CD14-positive monocyte (primary cell): ENCODE measurements at regions not wholly inside any gene's neighbourhood (a gene's known extent, or its start where the extent isn't known, plus 50 kb on each side); places are given as distances from the start of the nearest gene placed in this dataset.
A peak's percentile ranks its signal among the peaks of the same experiment; 100 is the strongest.

ENCODE experiments used
- DNase-seq, 3 donors: peaks; one replicate each; pipeline ENCODE4 v3.0.0-alpha.2; 2011 to 2022
- H2AFZ ChIP-seq: 2 replicates; pipeline ENCODE4 v1.6.0; 2012; ENCODE audit warnings: mild to moderate bottlenecking, low read depth, low read length, inconsistent platforms; ENCODE audit not compliant: insufficient read depth, poor library complexity, severe bottlenecking
- H3K27ac ChIP-seq, 2 donors: 1 replicate in 1 of 2; 2 replicates in 1 of 2; pipeline ENCODE4 v1.5.1; 2012 to 2013; ENCODE audit warnings: low read length in 2 of 2, control low read depth in 1 of 2, inconsistent platforms in 1 of 2, low read depth in 1 of 2, mild to moderate bottlenecking in 1 of 2
- H3K27me3 ChIP-seq, 2 donors: one replicate each; pipeline versions ENCODE4 v1.6.0 to v1.6.1; 2011 to 2013; ENCODE audit warnings: low read length in 2 of 2; ENCODE audit not compliant: control insufficient read depth in 2 of 2, insufficient read depth in 2 of 2
- H3K36me3 ChIP-seq, 2 donors: replicated peaks in 1 of 2; 1 replicate in 1 of 2; 2 replicates in 1 of 2; pipeline versions ENCODE4 v1.5.1 to v1.6.1; 2012 to 2013; ENCODE audit warnings: low read length in 2 of 2, control low read depth in 1 of 2, inconsistent platforms in 1 of 2, mild to moderate bottlenecking in 1 of 2; ENCODE audit not compliant: insufficient read depth in 2 of 2, control insufficient read depth in 1 of 2
- H3K4me1 ChIP-seq, 2 donors: 1 replicate in 1 of 2; 2 replicates in 1 of 2; pipeline versions ENCODE4 v1.5.1 to v1.6.1; 2012 to 2013; ENCODE audit warnings: low read length in 2 of 2, control low read depth in 1 of 2, inconsistent platforms in 1 of 2, mild to moderate bottlenecking in 1 of 2, moderate library complexity in 1 of 2; ENCODE audit not compliant: insufficient read depth in 2 of 2, control insufficient read depth in 1 of 2
- H3K4me2 ChIP-seq: replicated peaks from 2 replicates; pipeline ENCODE3; 2012; ENCODE audit warnings: low read length, moderate library complexity, mild to moderate bottlenecking; ENCODE audit not compliant: poor library complexity, severe bottlenecking; ENCODE audit errors: extremely low read depth
- H3K4me3 ChIP-seq, 3 experiments: fragments of 200-600 bp in 1 of 3; sonication (generic) in 1 of 3; replicated peaks in 1 of 3; 1 replicate in 2 of 3; 2 replicates in 1 of 3; pipeline ENCODE4 v1.5.1; 2011 to 2013; ENCODE audit warnings: low read length in 3 of 3, mild to moderate bottlenecking in 3 of 3, control low read depth in 2 of 3, low read depth in 2 of 3, inconsistent platforms in 1 of 3, moderate library complexity in 1 of 3
- H3K79me2 ChIP-seq: 2 replicates; pipeline ENCODE4 v1.6.0; 2012; ENCODE audit warnings: mild to moderate bottlenecking, control low read depth, inconsistent platforms, low read length, moderate library complexity; ENCODE audit not compliant: insufficient read depth
- H3K9ac ChIP-seq: 2 replicates; pipeline ENCODE4 v1.6.0; 2017; ENCODE audit warnings: low read length, mild to moderate bottlenecking; ENCODE audit not compliant: insufficient read depth, poor library complexity, severe bottlenecking
- H3K9me3 ChIP-seq, 2 donors: replicated peaks in 1 of 2; 1 replicate in 1 of 2; 2 replicates in 1 of 2; pipeline versions ENCODE4 v1.5.1 to v1.6.1; 2012 to 2013; ENCODE audit warnings: low read length in 2 of 2, control low read depth in 1 of 2; ENCODE audit not compliant: control insufficient read depth in 1 of 2, insufficient read depth in 1 of 2
- H4K20me1 ChIP-seq: 2 replicates; pipeline ENCODE4 v1.6.0; 2012; ENCODE audit warnings: mild to moderate bottlenecking, low read length, control low read depth, moderate library complexity; ENCODE audit not compliant: insufficient read depth
- H3K27ac Mint-ChIP-seq, 7 donors: one replicate each; pipeline ENCODE4 v1.8.0; 2020; ENCODE audit warnings: mild to moderate bottlenecking in 7 of 7, mixed read lengths in 7 of 7, moderate library complexity in 6 of 7, inconsistent platforms in 2 of 7
- H3K27me3 Mint-ChIP-seq, 3 donors: one replicate each; pipeline ENCODE4 v1.8.0; 2021 to 2022; ENCODE audit warnings: low read depth in 3 of 3, mild to moderate bottlenecking in 3 of 3, mixed read lengths in 3 of 3, moderate library complexity in 3 of 3, inconsistent platforms in 1 of 3
- H3K36me3 Mint-ChIP-seq, 2 donors: one replicate each; pipeline ENCODE4 v1.8.0; 2020; ENCODE audit warnings: mixed read lengths in 2 of 2, inconsistent platforms in 1 of 2, mild to moderate bottlenecking in 1 of 2
- H3K4me1 Mint-ChIP-seq: one replicate; pipeline ENCODE4 v1.8.0; 2020; ENCODE audit warnings: mild to moderate bottlenecking, mixed read lengths
- H3K4me3 Mint-ChIP-seq, 2 donors: one replicate each; pipeline ENCODE4 v1.8.0; 2020; ENCODE audit warnings: mild to moderate bottlenecking in 2 of 2, mixed read lengths in 2 of 2, moderate library complexity in 1 of 2
- H3K9me3 Mint-ChIP-seq, 7 donors: one replicate each; pipeline ENCODE4 v1.8.0; 2020 to 2022; ENCODE audit warnings: mixed read lengths in 7 of 7, mild to moderate bottlenecking in 6 of 7, moderate library complexity in 6 of 7, inconsistent platforms in 2 of 7
- CTCF ChIP-seq: fragments of 200-600 bp; IDR thresholded peaks from one replicate; pipeline ENCODE4 v1.8.0; 2022; ENCODE audit warnings: antibody characterized with exemption, mild to moderate bottlenecking
- WGBS: methylation state at CpG from one replicate; pipeline ENCODE4 v1.1.5; 2013; ENCODE audit warnings: missing lambda C conversion rate; ENCODE audit not compliant: insufficient coverage; 5-methylcytosine and 5-hydroxymethylcytosine counted together
- intact Hi-C, 2 donors: fragments of 100-400 bp; cut with micrococcal nuclease; formaldehyde crosslinking; loops; one replicate each; pipeline versions ENCODE4 v1.15.0 to v1.15.1; 2023

DNA sequence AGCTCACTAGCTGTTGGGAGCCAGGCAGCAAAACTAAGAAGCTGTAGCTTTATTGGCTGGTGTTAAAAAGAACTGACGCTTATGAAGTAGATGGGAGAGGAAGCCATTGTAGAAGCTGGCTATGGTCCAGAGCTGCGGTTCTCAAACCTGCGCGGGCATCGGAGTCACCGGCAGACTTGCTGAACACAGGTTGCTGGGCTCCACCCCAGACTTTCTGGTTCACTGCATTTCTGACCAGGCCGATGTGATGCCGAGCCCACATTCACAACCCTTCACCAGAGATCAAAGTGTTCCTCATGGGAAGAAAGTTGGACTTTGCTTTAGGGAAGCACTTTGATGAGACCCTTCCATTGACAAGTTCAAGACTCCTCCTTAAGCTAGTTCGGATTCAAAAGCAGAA is 231.6 kb downstream of the QKI start:
- Histone ChIP-seq H3K36me3 (no peaks in the 10 kb centered on the region), H3K27ac (no peak overlapping the region), H3K79me2 (no peaks in the 10 kb centered on the region), H3K9me3 (peaks cover 0 to 6% of the 10 kb centered on the region in 2 donors), H3K4me1 (no peaks in the 10 kb centered on the region), H3K4me2 (no peak overlapping the region), H2AFZ (no peak overlapping the region), H3K27me3 (no peaks in the 10 kb centered on the region), H4K20me1 (no peaks in the 10 kb centered on the region), H3K4me3 (no peak overlapping the region), H3K9ac (no peak overlapping the region)
- Mint-ChIP-seq H3K4me3 (no peak overlapping the region), H3K27ac (no peak overlapping the region), H3K4me1 (no peaks in the 10 kb centered on the region), H3K27me3 (peaks cover 7 to 23% (median 13%) of the 10 kb centered on the region in 3 donors), H3K9me3 (peaks cover 0 to 11% (median 4%) of the 10 kb centered on the region in 7 donors), H3K36me3 (no peaks in the 10 kb centered on the region)
- 80% methylated on average over 5 of the region's 9 CpGs for WGBS
- intact Hi-C loops, result no loop called here
- no peak for DNase-seq
- no peak for TF ChIP-seq CTCF

DNA sequence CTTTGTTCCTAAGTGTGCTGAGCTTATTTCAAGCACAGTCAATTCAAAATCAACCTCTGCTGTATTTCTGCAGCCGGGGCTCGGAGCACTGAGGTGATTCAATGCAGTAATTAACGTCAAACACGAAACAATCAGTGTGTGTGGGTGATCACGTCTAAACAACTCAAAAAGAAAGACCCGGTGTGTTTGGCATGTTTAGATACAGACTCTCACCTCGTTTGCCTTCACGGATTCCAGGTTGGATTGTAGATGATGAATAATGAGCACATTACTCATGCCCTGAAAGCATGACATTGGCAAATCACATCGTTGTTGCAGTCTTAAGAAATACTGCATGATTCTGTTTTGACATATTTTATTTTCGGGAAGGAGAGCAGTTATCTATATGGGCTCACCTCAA is 231.0 kb downstream of the QKI start:
- Mint-ChIP-seq H3K27ac (peak overlapping the region in 1 of 7 donors; percentile 50), H3K27me3 (peaks cover 10 to 27% (median 11%) of the 10 kb centered on the region in 3 donors), H3K36me3 (no peaks in the 10 kb centered on the region), H3K4me1 (no peaks in the 10 kb centered on the region), H3K4me3 (no peak overlapping the region), H3K9me3 (peaks cover 3 to 11% (median 6%) of the 10 kb centered on the region in 7 donors)
- H3K4me3 ChIP-seq, result no peak overlapping the region
- no peaks in the 10 kb centered on the region for H4K20me1 ChIP-seq
- H3K27me3 ChIP-seq, result no peaks in the 10 kb centered on the region
- H3K4me1 ChIP-seq, result no peaks in the 10 kb centered on the region
- H3K79me2 ChIP-seq, result no peaks in the 10 kb centered on the region
- no peak overlapping the region for H3K9ac ChIP-seq
- H2AFZ ChIP-seq, result no peak overlapping the region
- DNase-seq, result no peak
- no peak for TF ChIP-seq CTCF
- H3K27ac ChIP-seq, result no peak overlapping the region
- intact Hi-C loops, result no loop called here
- no peak overlapping the region for H3K4me2 ChIP-seq
- peaks cover 0 to 6% of the 10 kb centered on the region in 2 donors for H3K9me3 ChIP-seq
- no peaks in the 10 kb centered on the region for H3K36me3 ChIP-seq
- WGBS, result 84% methylated on average over 5 of the region's 10 CpGs
